DMS 273 treated with DMSO at 0.1 percent for 48 hours (cell line): ENCODE measurements at regions not wholly inside any gene's neighbourhood (a gene's known extent, or its start where the extent isn't known, plus 50 kb on each side); places are given as distances from the start of the nearest gene placed in this dataset.

Experiments used
- DNase-seq: peaks from one replicate; lab custom pipeline; 2025; lab: John Stamatoyannopoulos, UW

- DNase-seq: no peak
These were observed 344.4 kb downstream of the CTTN start for GRCh38 chr11:70742553-70743291.

DNA sequence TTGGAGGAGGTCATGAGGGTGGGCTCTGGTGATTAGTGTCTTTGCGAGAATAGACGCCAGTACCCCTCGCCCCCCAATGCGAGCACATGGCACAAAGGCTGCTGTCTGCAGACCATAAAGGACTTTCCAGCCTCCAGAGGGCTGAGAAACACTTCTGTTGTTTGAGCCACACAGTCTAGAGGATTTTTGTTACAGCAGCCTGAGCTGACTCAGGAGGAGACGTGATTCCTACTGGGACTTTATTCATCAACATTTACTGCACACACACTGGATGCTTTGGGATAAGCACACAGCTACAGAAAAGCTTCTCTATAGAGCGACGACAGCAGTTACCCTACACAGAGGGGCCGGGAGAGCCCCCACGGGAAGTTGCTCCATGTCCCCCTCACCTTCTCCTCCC is 345.0 kb downstream of the CTTN start:
- no peak for DNase-seq

GRCh38 chr11:70743941-70744351 is 345.6 kb downstream of the CTTN start:
- no peak for DNase-seq

GRCh38 chr11:70744396-70745185 is 346.3 kb downstream of the CTTN start:
- no peak for DNase-seq

DNA sequence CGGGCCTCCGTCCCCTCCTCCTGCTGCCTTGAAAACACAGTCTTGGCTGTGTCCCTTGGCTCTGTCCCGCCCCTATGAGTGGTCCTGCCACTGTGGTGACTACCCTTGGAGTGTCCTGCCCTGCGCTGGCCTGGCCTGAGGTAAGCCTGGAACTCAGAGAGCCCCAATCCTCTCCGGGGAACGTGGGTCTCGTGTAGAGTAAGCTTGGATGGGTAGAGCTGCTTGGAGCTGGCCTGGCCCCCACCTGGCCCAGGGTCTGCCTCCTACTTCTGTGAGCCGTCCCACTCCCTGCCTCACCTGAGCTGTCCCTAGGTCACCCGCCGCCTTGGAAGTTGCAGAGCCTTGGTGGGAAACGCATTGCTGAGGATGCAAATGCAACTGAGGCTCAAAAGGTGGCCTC is 347.1 kb downstream of the CTTN start:
- no peak for DNase-seq

GRCh38 chr11:70745941-70746340 is 347.6 kb downstream of the CTTN start:
- no peak for DNase-seq

DNA sequence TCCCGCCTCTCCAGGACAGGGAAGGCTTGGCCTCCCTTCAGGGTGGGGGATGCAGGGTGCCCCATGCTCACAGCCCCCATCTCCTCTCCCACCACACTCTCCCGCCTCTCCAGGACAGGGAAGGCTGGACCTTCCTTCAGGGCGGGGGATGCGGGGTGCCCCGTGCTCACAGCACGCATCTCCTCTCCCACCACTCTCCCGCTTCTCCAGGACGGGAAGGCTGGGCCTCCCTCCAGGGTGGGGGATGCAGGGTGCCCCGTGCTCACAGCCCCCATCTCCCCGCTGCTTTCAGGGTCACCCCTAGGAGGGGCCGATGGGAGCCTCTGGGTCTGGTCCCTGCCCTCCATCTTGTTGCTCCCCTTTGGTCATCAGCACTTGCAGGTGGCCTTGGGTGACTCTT is 348.0 kb downstream of the CTTN start:
- no peak for DNase-seq

GRCh38 chr11:70747285-70747684 is 349.0 kb downstream of the CTTN start:
- DNase-seq: no peak

DNA sequence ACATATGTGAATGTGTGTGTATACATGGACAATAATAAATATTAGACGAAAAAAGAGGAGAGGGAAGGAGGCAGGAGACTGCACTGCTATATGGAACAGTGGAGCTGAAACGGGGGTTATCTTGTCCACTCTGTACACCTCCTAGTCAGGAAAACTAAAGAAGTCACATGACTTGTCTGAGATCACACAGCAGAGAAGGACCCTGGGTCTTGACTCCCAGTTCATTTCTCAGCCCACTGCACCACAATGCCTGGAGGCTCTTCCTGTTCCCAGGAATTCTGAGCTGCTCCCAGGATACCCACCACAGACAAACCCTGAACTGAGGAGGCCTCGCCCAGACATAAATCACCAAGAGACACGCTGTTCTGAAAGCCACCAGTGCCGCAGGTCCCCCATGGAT is 349.6 kb downstream of the CTTN start:
- no peak for DNase-seq

GRCh38 chr11:70751142-70751734 is 352.9 kb downstream of the CTTN start:
- DNase-seq: no peak

DNA sequence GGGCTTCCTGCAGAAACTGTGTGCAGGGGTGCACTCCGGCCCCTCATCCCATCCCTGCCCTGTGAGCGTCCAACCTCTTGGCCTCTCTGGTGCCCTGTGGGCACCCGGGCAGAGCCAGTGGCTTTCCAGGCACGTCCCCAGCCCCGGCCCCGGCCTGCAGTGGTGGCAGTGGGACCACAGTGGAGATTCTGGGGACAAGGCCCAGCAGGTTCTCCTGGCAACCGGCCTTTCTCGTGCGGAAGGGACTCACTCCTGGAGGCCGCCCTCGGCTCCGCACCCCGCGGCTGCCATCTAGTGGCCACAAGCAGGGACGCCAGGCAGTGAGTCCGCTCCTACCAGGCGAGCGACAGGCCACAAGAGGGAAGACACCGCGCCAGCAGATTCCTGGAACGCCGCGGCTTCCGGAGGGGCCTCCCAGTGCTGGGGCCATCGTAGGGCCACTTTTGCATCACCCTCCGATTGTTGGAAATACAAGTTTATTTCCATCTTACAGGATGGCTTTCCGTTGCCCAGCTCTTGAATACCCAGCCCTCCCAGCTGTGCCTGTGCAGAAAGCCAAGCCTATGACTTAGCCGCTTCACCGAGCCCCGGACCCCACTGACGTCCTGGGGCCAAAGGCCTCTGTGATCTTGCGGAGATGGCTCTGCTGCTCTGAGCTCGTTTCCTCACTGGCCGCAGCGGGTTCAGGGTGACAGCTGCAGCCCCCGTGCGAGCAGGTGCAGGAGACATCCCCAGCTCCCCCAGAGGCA is 357.3 kb downstream of the CTTN start:
- DNase-seq: peak; percentile 1

GRCh38 chr11:70756341-70756740 is 358.0 kb downstream of the CTTN start:
- no peak for DNase-seq

DNA sequence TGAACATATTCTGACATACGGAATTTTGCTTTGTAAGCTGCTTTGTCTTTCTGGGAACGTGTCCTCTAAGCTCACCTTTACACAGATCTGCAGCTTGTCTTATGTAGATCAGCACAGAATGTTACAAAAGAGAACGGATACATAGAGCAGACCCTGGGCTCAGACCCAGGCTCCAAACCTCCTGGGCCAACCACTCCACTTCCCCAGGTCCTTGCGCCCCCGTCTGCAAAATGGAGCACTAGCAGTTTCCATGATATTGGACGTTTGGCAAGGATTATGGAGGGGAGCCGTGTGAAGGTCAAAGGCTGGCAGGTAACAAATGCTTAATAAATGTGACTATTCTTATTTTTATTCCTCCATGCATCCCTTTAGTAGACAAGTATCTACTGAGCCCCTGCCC is 358.4 kb downstream of the CTTN start:
- no peak for DNase-seq

DNA sequence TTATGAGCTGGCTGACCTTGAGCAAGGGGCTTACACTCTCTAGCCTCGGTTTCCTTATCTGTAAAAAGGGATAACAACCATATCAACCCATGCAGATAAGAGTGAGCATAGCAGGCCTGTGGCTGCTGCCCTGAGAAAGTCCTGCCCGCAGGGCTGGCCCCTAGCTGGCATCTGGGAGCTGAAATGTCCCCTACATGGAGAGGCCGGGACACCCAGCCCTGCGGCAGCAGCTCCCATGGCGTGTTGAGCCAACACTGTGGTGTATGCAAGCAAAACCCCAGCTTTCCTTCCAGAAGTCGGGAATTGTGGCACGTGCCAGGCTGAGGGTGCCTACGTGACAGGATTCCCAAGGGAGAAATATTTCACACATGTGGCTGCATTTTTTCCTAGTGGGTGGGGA is 358.9 kb downstream of the CTTN start:
- no peak for DNase-seq

DNA sequence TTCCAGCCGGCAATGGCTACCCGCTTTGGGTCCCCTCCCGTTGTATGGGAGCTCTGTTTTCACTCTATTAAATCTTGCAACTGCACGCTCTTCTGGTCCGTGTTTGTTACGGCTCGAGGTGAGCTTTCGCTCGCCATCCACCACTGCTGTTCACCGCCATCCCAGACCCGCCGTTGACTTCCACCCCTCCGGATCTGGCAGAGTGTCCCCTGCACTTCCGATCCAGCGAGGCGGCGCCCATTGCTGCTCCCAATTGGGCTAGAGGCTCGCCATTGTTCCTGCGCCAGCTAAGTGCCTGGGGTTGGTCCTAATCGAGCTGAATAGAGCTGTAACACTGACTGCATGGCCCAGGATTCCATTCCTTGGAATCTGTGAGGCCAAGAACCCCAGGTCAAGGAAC is 359.9 kb downstream of the CTTN start:
- DNase-seq: no peak

DNA sequence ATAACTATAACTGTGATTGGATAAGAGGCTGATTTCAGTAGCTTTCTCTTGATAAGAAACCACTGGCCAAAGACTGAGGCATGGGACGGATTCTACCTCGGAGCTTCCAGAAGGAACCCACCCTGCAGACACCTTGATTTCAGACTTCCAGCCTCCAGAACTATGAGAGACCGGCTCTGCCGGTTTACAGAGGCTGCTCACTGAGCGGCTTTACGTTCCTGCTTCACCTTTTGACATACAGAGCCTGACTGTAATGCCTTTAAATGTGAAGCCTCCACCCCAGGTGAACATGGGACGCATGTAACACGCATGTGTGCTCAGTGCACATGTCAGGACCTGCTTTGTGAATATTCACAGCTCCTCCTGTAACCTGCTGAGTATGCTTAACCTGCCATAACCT is 361.5 kb downstream of the CTTN start:
- no peak for DNase-seq

GRCh38 chr11:70760416-70761020 is 362.2 kb downstream of the CTTN start:
- no peak for DNase-seq

GRCh38 chr11:70761094-70761907 is 363.0 kb downstream of the CTTN start:
- DNase-seq: no peak

DNA sequence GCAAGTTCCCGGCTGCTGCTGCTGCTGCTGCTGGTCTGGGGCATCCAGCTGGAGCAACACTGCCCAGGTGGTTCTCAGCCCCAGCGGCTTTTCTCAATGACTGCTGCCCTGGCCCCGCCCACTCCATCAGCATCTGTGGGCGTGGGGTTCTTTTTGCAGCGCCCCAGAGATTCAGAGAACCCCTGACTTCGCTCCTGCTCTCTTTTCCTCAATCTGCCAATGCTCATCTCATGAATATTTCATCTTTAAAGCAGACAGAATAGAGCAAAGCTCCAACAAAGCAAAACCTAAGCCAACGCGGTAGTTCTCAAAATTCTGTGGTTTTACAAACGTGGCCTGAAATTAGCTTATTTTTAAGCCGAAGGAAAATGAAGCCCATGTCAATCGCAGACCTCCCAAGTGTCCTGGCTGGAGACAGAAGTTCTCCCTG is 363.6 kb downstream of the CTTN start:
- no peak for DNase-seq

DNA sequence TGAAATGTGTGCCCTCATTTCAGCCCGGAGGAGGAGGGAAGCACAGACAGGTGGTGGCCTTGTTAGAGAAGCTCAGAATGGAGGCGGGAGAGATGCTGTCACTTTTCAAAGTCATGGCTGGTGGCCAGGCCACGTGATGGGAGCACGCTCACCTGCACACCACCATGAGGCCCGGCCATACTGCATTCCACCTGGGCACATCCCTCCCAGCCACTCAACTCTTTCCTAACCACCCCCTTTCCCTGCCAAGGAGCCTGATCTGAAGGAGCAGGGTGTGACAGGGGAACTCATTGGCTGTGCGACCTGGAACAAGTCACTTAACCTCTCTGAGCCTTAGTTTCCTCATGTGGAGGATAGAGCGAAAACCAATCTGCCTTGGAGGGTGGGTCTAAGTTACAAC is 364.5 kb downstream of the CTTN start:
- no peak for DNase-seq

- DNase-seq: no peak
These were observed 365.3 kb downstream of the CTTN start for GRCh38 chr11:70763606-70764005.
